A673 (cell line): ENCODE measurements at regions not wholly inside any gene's neighbourhood (a gene's known extent, or its start where the extent isn't known, plus 50 kb on each side); places are given as distances from the start of the nearest gene placed in this dataset.

Source experiments
- BruUV-seq: library from RNA; stranded (reverse); fragments of 400-500 nt; replicated peaks from 2 replicates; lab custom pipeline; 2021; lab: Mats Ljungman, UMichigan
- CTCF ChIA-PET: fragments of 300-600 bp; sonication (Branson Sonifier 250); formaldehyde crosslinking; loops from one replicate; lab custom pipeline; 2022; ENCODE audit warnings: antibody characterized with exemption; lab: Charles Lee
- POLR2A ChIA-PET: fragments of 300-600 bp; sonication (Branson Sonifier 250); formaldehyde crosslinking; loops from one replicate; lab custom pipeline; 2022; ENCODE audit warnings: antibody characterized with exemption; ENCODE audit not compliant: low non-redundant PET; lab: Charles Lee
- DNase-seq: peaks from one replicate; pipeline ENCODE4 v3.0.0-alpha.2; 2015; ENCODE audit warnings: low spot score
- H3K27ac ChIP-seq: fragments of 200-600 bp; sonication (generic); 2 replicates; pipeline ENCODE4 v1.5.1; 2016; ENCODE audit warnings: mixed run types, low read depth, mild to moderate bottlenecking, mixed read lengths, antibody characterized with exemption, low read length; ENCODE audit not compliant: poor library complexity, severe bottlenecking
- H3K27me3 ChIP-seq: fragments of 200-600 bp; sonication (generic); replicated peaks from 2 replicates; pipeline ENCODE4 v1.6.1; 2017; ENCODE audit warnings: mixed run types, low read depth, mild to moderate bottlenecking, mixed read lengths, antibody characterized with exemption, low read length; ENCODE audit not compliant: insufficient read depth, poor library complexity
- H3K36me3 ChIP-seq: fragments of 200-600 bp; sonication (generic); 2 replicates; pipeline ENCODE4 v1.6.1; 2016; ENCODE audit warnings: mixed run types, mild to moderate bottlenecking, mixed read lengths, antibody characterized with exemption, low read length; ENCODE audit not compliant: insufficient read depth, poor library complexity, severe bottlenecking
- H3K4me1 ChIP-seq: fragments of 200-600 bp; sonication (generic); 2 replicates; pipeline ENCODE4 v1.6.1; 2017; ENCODE audit warnings: mixed run types, mild to moderate bottlenecking, mixed read lengths, antibody characterized with exemption, low read length; ENCODE audit not compliant: insufficient read depth, poor library complexity, severe bottlenecking
- H3K4me3 ChIP-seq: fragments of 200-600 bp; sonication (generic); 2 replicates; pipeline ENCODE4 v1.5.1; 2016; ENCODE audit warnings: low read depth, mixed run types, mild to moderate bottlenecking, mixed read lengths, low read length; ENCODE audit not compliant: poor library complexity, severe bottlenecking
- H3K9me3 ChIP-seq: fragments of 200-600 bp; sonication (generic); 2 replicates; pipeline ENCODE4 v1.6.1; 2016; ENCODE audit warnings: mixed run types, low read depth, mild to moderate bottlenecking, mixed read lengths, antibody characterized with exemption, low read length; ENCODE audit not compliant: poor library complexity, severe bottlenecking
- EZH2 ChIP-seq: fragments of 200-600 bp; sonication (generic); IDR thresholded peaks from 2 replicates; pipeline ENCODE4 v1.6.1; 2017; ENCODE audit warnings: borderline replicate concordance, low read depth, mild to moderate bottlenecking, mixed read lengths, antibody characterized with exemption, low read length; ENCODE audit not compliant: poor library complexity, severe bottlenecking
- intact Hi-C: fragments of 100-400 bp; cut with micrococcal nuclease; formaldehyde crosslinking; loops from one replicate; pipeline ENCODE4 v1.10.0; 2022; ENCODE audit not compliant: unreplicated experiment
- TF ChIP-seq, protein P1 (sequence below): fragments of 300-800, 200-600 bp; sonication (generic); conservative IDR thresholded peaks from 2 replicates; pipeline ENCODE4 v1.5.1; 2017; ENCODE audit warnings: low read depth, mild to moderate bottlenecking, antibody characterized with exemption, low read length, moderate library complexity, mixed read lengths

DNA sequence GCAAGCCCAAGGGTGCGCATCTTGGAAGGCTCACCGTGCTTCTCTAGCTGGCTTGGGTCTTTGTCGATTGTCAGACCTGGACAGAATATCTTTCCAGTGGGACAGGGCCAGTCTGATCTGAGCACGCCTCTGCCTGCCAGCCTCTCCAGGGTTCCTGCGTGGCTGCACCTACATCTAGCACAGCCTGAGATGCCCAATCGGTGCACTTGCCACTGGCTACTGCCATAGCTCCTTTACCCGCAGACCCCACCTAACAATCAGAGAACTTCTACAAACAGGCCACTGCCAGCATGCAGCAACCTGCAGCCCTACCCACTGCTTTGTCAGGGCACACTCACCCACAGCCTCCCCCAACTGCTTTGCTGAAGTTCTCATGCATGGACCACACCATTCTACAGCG lies 56.7 kb upstream of the PHACTR3 start:
- H3K4me1 ChIP-seq: no peaks in the 10 kb centered on the region
- TF ChIP-seq, protein P1, sequence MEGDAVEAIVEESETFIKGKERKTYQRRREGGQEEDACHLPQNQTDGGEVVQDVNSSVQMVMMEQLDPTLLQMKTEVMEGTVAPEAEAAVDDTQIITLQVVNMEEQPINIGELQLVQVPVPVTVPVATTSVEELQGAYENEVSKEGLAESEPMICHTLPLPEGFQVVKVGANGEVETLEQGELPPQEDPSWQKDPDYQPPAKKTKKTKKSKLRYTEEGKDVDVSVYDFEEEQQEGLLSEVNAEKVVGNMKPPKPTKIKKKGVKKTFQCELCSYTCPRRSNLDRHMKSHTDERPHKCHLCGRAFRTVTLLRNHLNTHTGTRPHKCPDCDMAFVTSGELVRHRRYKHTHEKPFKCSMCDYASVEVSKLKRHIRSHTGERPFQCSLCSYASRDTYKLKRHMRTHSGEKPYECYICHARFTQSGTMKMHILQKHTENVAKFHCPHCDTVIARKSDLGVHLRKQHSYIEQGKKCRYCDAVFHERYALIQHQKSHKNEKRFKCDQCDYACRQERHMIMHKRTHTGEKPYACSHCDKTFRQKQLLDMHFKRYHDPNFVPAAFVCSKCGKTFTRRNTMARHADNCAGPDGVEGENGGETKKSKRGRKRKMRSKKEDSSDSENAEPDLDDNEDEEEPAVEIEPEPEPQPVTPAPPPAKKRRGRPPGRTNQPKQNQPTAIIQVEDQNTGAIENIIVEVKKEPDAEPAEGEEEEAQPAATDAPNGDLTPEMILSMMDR: no peak
- no peak for TF ChIP-seq EZH2
- no TSS peak for BruUV-seq
- ChIA-PET POLR2A (no interaction called here), CTCF (no interaction called here)
- H3K9me3 ChIP-seq: no peaks in the 10 kb centered on the region
- H3K27me3 ChIP-seq: peaks cover 57% of the 10 kb centered on the region
- no peak overlapping the region for H3K4me3 ChIP-seq
- no peak for DNase-seq
- H3K27ac ChIP-seq: no peak overlapping the region
- H3K36me3 ChIP-seq: no peaks in the 10 kb centered on the region
- intact Hi-C loops: no loop called here
